ENCODE measurements at regions not wholly inside any gene's neighbourhood (a gene's known extent, or its start where the extent isn't known, plus 50 kb on each side); places are given as distances from the start of the nearest gene placed in this dataset.

DNA sequence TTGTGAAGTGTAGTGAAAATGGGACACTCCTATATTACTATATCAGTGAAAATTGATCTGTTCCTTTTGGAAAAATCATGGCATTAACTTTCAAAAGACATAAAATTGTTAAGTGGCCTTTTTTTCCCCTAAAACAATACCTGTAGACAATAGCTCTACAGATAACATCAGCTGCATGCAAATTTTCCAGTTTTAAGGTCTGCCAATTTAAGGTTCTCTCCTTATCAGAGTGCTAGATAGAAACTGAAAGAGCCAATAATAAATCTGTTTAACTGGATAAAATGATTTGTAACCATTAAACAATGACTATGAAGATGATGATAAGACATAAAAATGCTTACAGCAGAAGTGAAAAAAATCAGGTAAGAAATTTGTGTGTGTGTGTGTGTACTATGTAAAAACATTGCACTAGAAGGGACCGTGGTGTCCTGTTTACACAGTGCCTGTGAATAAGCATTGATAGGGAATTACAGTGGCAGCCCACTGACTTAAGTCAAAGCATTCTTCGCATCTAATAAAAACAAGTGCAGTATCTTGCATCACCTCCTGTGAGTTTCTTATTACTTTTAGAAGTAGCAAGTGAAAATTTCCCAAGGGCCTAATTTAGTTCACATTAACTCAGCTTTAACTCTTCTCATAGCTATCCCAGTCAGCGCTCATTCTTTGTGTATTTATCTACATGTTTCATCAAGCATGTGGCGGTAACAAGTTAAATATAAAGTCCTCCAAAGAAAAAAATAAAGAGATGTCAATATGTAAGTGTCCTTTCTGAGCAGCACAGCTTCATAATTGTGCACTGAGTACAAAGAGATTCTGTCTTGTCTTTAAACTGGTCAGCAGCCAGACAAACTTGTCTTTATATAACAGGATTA, 261.9 kb downstream of the ARL4A start:
- Mint-ChIP-seq H3K4me3 (no peak overlapping the region), H3K9me3 (no peaks in the 10 kb centered on the region), H3K4me1 (no peaks in the 10 kb centered on the region), H3K27ac (no peak overlapping the region), H3K36me3 (no peaks in the 10 kb centered on the region)
- no peak for DNase-seq (ENCODE audit: low spot score in 2 of 2)
- no peak for ATAC-seq

DNA sequence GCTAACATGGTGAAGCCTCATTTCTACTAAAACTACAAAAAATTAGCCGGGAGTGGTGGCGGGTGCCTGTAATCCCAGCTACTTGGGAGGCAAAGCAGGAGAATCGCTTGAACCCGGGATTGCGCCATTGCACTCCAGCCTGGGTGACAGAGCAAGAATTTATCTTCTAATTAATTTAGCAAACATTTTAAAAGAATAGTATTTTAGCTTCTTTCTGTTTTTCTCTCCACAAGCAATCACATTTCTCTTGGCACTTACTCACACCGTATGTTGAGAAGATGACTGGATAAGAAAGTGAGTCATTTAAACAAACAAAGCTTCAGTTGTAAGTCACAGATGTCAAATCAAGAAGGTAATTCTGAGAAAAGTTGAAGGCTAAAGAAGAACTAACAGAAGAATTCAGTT, 264.0 kb downstream of the ARL4A start:
- no peaks in the 10 kb centered on the region for H3K36me3 Mint-ChIP-seq
- DNase-seq (ENCODE audit: low spot score in 2 of 2) (no peak), ATAC-seq (peak; percentile 51)
- no peaks in the 10 kb centered on the region for H3K9me3 Mint-ChIP-seq
- no peaks in the 10 kb centered on the region for H3K4me1 Mint-ChIP-seq
- H3K27ac Mint-ChIP-seq = no peak overlapping the region
- no peak overlapping the region for H3K4me3 Mint-ChIP-seq

DNA sequence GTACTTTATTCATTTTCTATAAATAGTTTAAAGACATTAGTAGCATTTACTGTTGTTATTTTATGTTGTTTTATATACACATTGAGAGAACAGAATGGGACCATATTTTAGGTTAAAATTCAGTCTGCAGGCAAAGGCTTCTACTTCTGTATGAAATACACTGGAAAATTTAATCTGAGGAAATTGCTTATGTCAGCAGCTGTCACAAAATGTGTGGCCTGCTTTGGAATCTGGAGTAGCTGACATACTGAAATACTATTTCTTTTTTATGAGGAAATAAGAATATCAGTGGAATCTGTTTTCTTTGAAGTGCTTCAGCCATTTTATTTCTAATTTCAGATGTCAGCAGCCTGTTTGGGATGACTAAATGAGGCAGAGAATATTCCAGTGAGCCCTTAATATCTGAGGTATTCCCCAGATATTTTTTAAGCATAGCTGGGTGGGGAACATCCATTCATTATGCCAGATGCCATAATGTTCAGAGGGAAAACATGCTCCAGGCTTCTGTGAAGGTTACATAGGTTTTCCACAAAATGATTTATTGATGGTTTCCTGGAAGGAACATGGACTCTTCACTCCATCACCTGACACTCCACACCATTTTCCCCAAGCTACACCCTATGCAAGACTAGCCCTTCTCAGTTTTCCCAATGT, 267.1 kb downstream of the ARL4A start:
- ATAC-seq (no peak), DNase-seq (ENCODE audit: low spot score in 2 of 2) (no peak)
- H3K36me3 Mint-ChIP-seq = no peaks in the 10 kb centered on the region
- H3K4me3 Mint-ChIP-seq = no peak overlapping the region
- H3K27ac Mint-ChIP-seq = no peak overlapping the region
- no peaks in the 10 kb centered on the region for H3K9me3 Mint-ChIP-seq
- no peaks in the 10 kb centered on the region for H3K4me1 Mint-ChIP-seq

DNA sequence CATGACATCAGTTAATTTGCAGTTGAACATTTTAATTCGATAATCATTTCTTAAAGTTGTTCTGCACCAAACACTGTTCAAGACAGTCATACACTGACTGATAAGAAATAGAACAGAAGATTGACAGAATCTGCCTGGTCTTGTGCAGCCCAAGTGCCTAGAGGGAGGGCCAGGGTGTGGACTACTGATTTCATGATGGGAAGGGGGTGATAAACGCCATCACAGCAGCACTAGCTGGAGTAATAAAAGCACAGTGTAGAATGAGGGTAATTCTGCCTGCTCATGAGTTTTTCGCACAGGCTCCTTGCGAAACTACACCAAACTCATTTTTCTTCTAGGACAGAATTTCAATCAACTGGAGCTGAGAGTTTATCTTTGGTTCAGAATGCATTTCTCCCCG, 270.1 kb downstream of the ARL4A start:
- H3K27ac Mint-ChIP-seq = no peak overlapping the region
- no peaks in the 10 kb centered on the region for H3K36me3 Mint-ChIP-seq
- DNase-seq (ENCODE audit: low spot score in 2 of 2) = no peak
- no peak for ATAC-seq
- H3K9me3 Mint-ChIP-seq = no peaks in the 10 kb centered on the region
- no peaks in the 10 kb centered on the region for H3K4me1 Mint-ChIP-seq
- H3K4me3 Mint-ChIP-seq = no peak overlapping the region

DNA sequence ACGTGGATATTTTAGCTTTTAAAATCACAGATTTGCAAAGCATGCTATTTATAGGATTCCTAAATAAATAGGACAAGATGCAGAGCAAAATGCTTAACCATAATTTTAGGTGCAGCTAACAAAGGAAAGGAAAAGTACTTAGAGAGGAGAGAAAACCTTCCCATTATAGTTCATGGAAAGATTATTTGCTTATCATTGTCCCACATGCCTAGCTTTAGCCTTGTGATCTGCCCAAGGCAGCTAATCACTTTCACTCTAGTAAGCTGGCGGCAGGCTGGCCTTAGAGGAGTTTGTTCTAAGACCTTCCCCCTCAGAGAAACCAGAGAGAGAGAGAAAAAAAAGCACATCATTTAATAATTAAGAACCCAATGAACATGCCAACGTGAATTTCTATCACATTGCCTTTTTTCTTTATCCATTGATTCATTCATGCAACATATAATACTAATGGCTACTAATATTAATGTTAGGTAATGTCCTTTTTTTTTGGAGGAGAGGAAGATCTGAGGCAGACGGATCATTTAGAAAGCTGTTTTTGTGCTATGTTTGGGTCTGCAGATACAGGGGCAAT, 274.6 kb downstream of the ARL4A start:
- Mint-ChIP-seq H3K36me3 (no peaks in the 10 kb centered on the region), H3K4me3 (no peak overlapping the region), H3K4me1 (no peaks in the 10 kb centered on the region), H3K27ac (no peak overlapping the region), H3K9me3 (no peaks in the 10 kb centered on the region)
- ATAC-seq = no peak
- no peak for DNase-seq (ENCODE audit: low spot score in 2 of 2)

DNA sequence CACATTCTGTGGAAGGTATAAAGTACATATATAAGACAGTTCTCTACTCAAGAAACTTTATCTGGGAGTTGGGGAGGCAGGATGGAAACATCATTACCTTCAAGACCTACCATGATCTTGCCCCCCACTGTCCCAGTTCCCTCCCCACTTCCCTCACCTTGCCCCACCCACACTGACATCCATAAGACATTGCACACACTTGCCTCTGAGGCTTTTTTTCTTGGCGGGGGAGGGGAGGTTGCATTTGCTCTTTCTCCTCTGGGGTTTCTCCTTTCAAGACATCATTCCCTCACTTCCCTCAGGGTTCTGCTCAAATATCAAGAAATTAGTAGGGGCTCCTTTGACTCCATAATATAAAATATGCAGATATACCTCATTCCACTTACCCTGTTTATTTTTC, 276.0 kb downstream of the ARL4A start:
- Mint-ChIP-seq H3K36me3 (no peaks in the 10 kb centered on the region), H3K4me3 (no peak overlapping the region), H3K27ac (no peak overlapping the region), H3K9me3 (no peaks in the 10 kb centered on the region), H3K4me1 (no peaks in the 10 kb centered on the region)
- no peak for ATAC-seq
- DNase-seq (ENCODE audit: low spot score in 2 of 2) = no peak

DNA sequence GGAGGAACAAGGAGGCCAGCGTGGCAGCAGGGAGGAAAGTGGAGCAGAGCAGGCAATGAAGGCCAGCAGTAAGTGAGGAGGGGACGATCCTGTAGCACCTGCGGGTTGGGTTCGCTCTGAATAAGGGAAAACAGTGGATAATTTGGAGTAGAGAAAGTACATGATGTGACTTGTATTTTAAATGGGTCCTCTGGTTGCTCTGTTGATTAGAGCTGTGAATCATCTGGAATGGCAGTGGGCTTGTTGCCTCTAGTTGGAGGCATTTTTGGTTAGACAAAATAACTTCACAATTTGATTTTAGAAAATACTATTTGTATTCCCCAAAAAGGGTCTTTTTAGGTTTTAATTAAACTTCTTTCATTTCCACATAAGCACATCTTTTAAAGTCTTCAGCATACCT, 277.4 kb downstream of the ARL4A start:
- Mint-ChIP-seq H3K36me3 (no peaks in the 10 kb centered on the region), H3K9me3 (no peaks in the 10 kb centered on the region), H3K4me3 (no peak overlapping the region), H3K4me1 (no peaks in the 10 kb centered on the region), H3K27ac (no peak overlapping the region)
- no peak for ATAC-seq
- DNase-seq (ENCODE audit: low spot score in 2 of 2) = no peak

DNA sequence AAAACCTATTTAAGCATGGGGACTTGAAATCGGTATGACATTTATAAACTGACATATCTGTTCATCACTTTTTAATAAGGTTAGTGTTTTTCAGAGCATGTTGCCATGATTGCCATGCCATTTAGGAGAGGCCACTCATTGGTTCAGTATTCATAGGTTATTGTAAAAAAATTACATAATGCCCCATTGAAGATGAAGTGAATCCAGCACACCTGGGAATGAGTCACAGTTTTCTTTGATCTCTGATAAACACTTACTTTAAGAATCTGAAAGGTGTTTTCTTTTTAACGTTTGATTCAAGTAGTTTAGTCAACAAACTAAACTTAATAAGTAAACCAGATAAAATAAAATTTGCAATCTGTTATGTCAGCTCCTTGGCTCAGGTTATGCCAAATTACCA, 278.3 kb downstream of the ARL4A start:
- no peak for DNase-seq (ENCODE audit: low spot score in 2 of 2)

DNA sequence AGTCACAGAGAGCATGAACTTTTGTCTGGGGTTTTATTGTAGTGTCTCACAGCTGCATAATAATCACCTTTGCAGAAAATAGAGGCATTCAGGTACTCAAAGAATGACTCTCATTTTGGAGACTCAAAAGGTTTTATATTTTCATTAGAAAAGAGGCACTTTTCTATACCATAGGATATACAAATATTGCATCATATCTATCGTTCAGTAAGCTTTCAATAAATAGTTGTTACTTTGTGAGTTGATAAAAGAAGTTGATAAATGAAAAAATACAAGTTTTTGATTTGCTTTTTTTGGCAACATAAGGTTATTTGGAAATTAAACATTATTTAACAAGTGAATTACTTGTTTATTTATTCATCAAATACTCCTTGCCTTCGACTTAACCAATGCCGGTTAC, 279.9 kb downstream of the ARL4A start:
- DNase-seq (ENCODE audit: low spot score in 2 of 2) (no peak), ATAC-seq (no peak)
- H3K27ac Mint-ChIP-seq = no peak overlapping the region
- no peaks in the 10 kb centered on the region for H3K4me1 Mint-ChIP-seq
- H3K4me3 Mint-ChIP-seq = no peak overlapping the region
- H3K36me3 Mint-ChIP-seq = no peaks in the 10 kb centered on the region
- no peaks in the 10 kb centered on the region for H3K9me3 Mint-ChIP-seq

More for the DNA sequence above, 278.3 kb downstream of the ARL4A start:
- Mint-ChIP-seq H3K4me3 (no peak overlapping the region), H3K36me3 (no peaks in the 10 kb centered on the region), H3K4me1 (no peaks in the 10 kb centered on the region), H3K27ac (no peak overlapping the region), H3K9me3 (no peaks in the 10 kb centered on the region)
- ATAC-seq = no peak

DNA sequence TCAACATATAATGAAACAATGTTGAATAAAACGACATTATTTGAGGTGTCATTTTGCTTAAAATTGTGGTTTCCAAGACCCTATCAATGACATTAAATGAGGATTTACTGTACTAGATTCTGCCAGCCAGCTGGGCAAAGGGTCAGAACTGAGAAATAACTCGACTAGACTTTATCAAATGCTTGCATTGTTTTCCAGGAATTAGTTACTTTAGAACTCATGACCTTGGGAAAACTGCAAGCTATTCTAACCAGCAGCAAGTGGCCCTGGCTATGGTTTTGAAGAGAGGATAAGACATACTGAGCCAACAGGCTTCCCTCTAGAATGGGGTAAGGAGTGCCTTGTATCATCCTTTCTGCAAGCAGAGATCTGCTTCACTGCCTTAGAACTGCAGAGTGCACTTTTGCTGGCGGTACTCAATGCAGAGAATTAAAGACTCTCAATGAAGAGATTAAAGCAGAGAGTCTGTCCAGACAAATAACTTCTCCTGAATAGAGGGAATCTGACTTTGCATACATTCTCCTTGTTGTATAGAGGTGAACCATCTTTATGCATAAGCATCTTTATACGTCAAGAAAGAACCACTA, 281.5 kb downstream of the ARL4A start:
- ATAC-seq = no peak
- Mint-ChIP-seq H3K27ac (no peak overlapping the region), H3K4me3 (no peak overlapping the region), H3K4me1 (no peaks in the 10 kb centered on the region), H3K36me3 (no peaks in the 10 kb centered on the region), H3K9me3 (no peaks in the 10 kb centered on the region)
- no peak for DNase-seq (ENCODE audit: low spot score in 2 of 2)

DNA sequence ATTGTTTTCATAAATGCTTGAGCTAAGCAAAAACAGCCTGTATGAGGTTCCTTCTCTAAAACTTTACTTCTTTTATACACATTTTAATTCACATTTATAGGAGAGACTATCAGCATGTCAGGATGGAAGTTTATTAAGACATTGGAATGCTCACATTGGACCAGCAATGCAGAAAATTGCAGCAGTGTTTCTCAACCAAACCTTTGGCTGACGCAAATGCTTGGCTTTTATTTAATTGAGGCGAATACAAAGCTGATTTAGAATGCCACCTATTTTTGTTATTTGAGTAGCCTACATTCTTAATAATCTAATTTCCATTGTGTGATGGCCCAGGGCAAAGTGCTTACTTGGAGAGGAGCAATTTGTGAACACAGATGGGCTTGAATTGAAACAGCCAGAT, 283.2 kb downstream of the ARL4A start:
- Mint-ChIP-seq H3K36me3 (no peaks in the 10 kb centered on the region), H3K4me3 (no peak overlapping the region), H3K27ac (no peak overlapping the region), H3K9me3 (no peaks in the 10 kb centered on the region), H3K4me1 (no peaks in the 10 kb centered on the region)
- DNase-seq (ENCODE audit: low spot score in 2 of 2) (no peak), ATAC-seq (no peak)

DNA sequence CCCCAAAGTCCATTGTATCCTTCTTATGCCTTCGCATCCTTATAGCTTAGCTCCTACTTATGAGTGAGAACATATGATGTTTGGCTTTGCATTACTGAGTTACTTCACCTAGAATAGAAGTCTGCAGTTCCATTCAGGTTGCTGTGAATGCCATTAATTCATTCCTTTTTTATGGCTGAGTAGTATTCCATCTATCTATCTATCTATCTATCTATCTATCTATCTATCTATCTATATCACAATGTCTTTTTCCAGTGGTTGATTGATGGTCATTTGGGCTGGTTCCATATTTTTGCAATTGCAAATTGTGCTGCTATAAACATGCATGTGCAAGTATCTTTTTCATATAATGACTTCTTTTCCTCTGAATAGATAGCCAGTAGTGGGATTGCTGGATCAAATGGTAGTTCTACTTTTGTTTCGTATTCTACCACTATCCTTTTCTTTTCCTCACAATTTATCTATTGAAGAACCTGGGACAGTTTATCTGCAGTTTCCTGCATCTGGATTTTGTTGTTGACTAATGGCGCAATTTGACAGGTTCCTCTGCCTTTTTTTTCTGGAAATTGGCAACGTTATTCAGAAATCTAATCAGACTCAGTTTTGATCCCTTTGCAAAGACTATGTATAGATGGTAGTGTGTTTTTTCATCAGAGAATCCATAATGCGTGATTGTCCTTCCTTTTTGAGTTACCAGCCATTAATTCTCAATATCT, 287.2 kb downstream of the ARL4A start:
- DNase-seq (ENCODE audit: low spot score in 2 of 2) (no peak), ATAC-seq (no peak)
- H3K9me3 Mint-ChIP-seq = no peaks in the 10 kb centered on the region
- H3K27ac Mint-ChIP-seq = no peak overlapping the region
- no peaks in the 10 kb centered on the region for H3K36me3 Mint-ChIP-seq
- no peak overlapping the region for H3K4me3 Mint-ChIP-seq
- no peaks in the 10 kb centered on the region for H3K4me1 Mint-ChIP-seq

DNA sequence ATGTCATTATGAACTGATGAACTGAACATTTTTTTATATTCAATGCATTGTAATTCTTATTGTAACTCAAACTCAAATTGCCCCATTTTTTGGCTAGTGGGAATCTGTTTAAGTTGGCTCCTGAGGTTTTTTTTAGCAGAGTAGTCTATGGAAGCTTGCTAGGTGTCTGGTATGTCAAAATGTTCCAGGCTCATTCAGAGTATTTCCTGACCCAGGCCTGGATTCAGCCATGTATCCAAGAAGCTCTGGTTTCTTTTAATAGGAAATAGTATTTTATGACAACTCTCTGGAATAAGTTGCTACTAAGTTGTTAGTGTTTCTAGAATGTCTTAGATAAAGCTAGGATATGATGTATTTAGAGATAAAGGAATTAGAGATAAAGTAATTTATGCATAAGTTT, 288.0 kb downstream of the ARL4A start:
- ATAC-seq = no peak
- Mint-ChIP-seq H3K27ac (no peak overlapping the region), H3K4me3 (no peak overlapping the region), H3K4me1 (no peaks in the 10 kb centered on the region), H3K9me3 (no peaks in the 10 kb centered on the region), H3K36me3 (no peaks in the 10 kb centered on the region)
- DNase-seq (ENCODE audit: low spot score in 2 of 2) = no peak

DNA sequence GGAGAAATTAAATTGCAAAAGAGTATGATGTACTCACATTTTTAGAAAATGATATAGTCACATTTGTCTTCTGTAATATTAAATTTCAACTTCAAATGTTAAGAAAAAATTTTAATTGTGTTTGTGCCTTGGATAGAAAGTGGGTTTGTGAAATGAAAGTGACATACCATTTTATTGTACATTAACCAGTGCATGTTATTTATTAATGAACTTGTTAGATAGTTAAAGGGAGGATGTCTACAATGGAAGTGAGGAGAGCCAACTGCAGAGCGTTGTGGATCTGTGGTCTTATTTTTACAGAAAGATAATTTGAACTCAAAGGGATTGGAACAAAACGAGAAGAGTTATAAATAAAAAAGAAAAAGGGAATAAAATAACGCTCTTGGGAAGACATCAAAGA, 291.7 kb downstream of the ARL4A start:
- Mint-ChIP-seq H3K36me3 (no peaks in the 10 kb centered on the region), H3K4me3 (no peak overlapping the region), H3K9me3 (no peaks in the 10 kb centered on the region), H3K27ac (no peak overlapping the region), H3K4me1 (no peaks in the 10 kb centered on the region)
- no peak for ATAC-seq
- DNase-seq (ENCODE audit: low spot score in 2 of 2) = no peak

DNA sequence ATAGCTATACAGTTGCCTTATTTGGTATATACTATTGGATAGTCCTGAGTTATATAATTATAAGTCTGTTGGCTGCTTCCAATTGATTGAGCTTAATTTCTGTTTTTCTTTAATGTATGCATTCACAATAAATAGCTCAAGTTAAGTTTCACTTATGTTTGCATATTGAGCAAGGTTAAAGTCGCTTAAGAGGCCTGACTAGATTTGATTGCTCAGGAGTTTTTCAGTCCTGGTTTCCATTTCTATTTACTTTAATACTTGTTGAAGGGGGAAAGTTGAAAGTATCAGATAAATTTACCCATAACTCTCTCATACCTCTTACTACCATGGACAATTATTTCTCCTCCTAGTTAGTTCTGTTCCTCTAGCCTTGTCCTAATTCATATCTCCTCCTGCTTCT, 294.7 kb downstream of the ARL4A start:
- Mint-ChIP-seq H3K27ac (no peak overlapping the region), H3K4me3 (no peak overlapping the region), H3K9me3 (no peaks in the 10 kb centered on the region), H3K4me1 (no peaks in the 10 kb centered on the region), H3K36me3 (no peaks in the 10 kb centered on the region)
- DNase-seq (ENCODE audit: low spot score in 2 of 2) (no peak), ATAC-seq (no peak)
